Karpas-422 (cell line): ENCODE measurements at regions not wholly inside any gene's neighbourhood (a gene's known extent, or its start where the extent isn't known, plus 50 kb on each side); places are given as distances from the start of the nearest gene placed in this dataset.

ENCODE experiments used
- DNase-seq: peaks from one replicate; pipeline ENCODE4 v3.0.0-alpha.2; 2015
- H2AFZ ChIP-seq: fragments of 200-600 bp; sonication (generic); 2 replicates; pipeline ENCODE4 v1.6.1; 2014; ENCODE audit warnings: antibody characterized with exemption, low read length, mixed read lengths
- H3K27ac ChIP-seq: fragments of 200-600 bp; sonication (generic); 2 replicates; pipeline ENCODE4 v1.5.1; 2014; ENCODE audit warnings: mild to moderate bottlenecking, low read length, moderate library complexity
- H3K27me3 ChIP-seq: fragments of 200-600 bp; sonication (generic); 2 replicates; pipeline ENCODE4 v1.6.1; 2014; ENCODE audit warnings: low read length, mixed read lengths
- H3K36me3 ChIP-seq: fragments of 200-600 bp; sonication (generic); 2 replicates; pipeline ENCODE4 v1.6.1; 2014; ENCODE audit warnings: low read length, mixed read lengths; ENCODE audit not compliant: insufficient read depth
- H3K4me1 ChIP-seq: fragments of 200-600 bp; sonication (generic); 2 replicates; pipeline ENCODE4 v1.6.1; 2014; ENCODE audit warnings: mild to moderate bottlenecking, low read length, mixed read lengths
- H3K4me2 ChIP-seq: fragments of 200-600 bp; sonication (generic); 2 replicates; pipeline ENCODE4 v1.6.1; 2014; ENCODE audit warnings: low read length, low read depth, mild to moderate bottlenecking; ENCODE audit not compliant: poor library complexity, severe bottlenecking
- H3K4me3 ChIP-seq: fragments of 200-600 bp; sonication (generic); 2 replicates; pipeline ENCODE4 v1.5.1; 2014; ENCODE audit warnings: mild to moderate bottlenecking, antibody characterized with exemption, low read length, mixed read lengths
- H3K79me2 ChIP-seq: fragments of 200-600 bp; sonication (generic); 2 replicates; pipeline ENCODE4 v1.6.1; 2014; ENCODE audit warnings: mild to moderate bottlenecking, low read length, mixed read lengths
- H3K9ac ChIP-seq: fragments of 200-600 bp; sonication (generic); 2 replicates; pipeline ENCODE4 v1.6.0; 2014; ENCODE audit warnings: low read length
- H3K9me2 ChIP-seq: fragments of 200-600 bp; sonication (generic), shearing (Covaris generic); replicated peaks from 2 replicates; pipeline ENCODE4 v1.6.0; 2014; ENCODE audit warnings: mild to moderate bottlenecking, low read length, moderate library complexity; ENCODE audit not compliant: insufficient read depth
- H3K9me3 ChIP-seq: fragments of 300-700, 200-600 bp; sonication (generic); 2 replicates; pipeline ENCODE4 v1.6.1; 2014; ENCODE audit warnings: low read length, mixed read lengths
- H4K20me1 ChIP-seq: fragments of 200-600 bp; sonication (generic); 2 replicates; pipeline ENCODE4 v1.6.1; 2014; ENCODE audit warnings: mild to moderate bottlenecking, antibody characterized with exemption, low read length, low read depth; ENCODE audit not compliant: insufficient read depth

DNA sequence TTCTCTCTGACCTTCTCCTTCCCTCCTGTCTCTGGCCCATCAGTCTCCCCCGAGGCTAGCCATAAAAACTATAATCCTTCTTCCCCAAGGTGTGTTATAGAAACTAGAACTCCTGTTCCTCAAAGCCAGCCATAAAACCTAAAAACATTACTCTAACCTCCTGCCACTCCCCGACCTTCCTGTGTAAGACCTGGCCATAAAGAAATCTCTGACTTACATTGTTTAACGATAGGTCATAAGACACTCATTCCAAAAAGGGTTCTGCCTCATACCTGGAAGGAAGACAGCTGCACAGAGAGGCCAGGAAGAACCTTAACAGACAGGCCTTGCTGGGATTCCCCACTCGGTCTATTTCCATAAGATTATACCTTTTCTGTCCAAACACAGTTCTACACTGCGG, 70.9 kb upstream of the EEA1 start:
- Histone ChIP-seq H3K9ac (no peak overlapping the region), H4K20me1 (no peaks in the 10 kb centered on the region), H3K9me3 (no peaks in the 10 kb centered on the region), H3K9me2 (no peaks in the 10 kb centered on the region), H3K79me2 (no peaks in the 10 kb centered on the region), H2AFZ (no peak overlapping the region), H3K36me3 (no peaks in the 10 kb centered on the region), H3K4me2 (no peak overlapping the region), H3K4me3 (no peak overlapping the region), H3K27ac (no peak overlapping the region), H3K4me1 (peaks cover 9% of the 10 kb centered on the region), H3K27me3 (no peaks in the 10 kb centered on the region)
- no peak for DNase-seq

DNA sequence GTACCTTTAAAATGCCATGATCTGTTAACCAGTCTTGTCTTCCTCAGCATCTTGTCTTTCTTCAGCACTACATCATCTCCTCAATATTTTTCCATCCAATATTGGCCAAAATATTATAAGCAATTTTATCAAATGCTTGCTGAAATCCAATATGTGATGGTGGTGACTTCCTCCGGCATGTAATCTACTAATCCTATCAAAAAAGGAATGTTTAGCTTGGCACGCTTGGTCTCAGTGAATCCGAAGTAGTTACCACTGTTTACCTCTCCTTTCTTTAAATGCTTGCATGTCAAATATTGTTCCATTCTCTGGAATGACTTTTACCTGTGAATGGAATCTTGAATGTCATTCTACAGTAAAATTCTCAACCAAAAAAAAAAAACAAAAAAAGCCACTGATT, 72.3 kb upstream of the EEA1 start:
- H3K4me3 ChIP-seq: no peak overlapping the region
- H3K9me2 ChIP-seq: no peaks in the 10 kb centered on the region
- no peaks in the 10 kb centered on the region for H3K79me2 ChIP-seq
- H3K4me2 ChIP-seq: no peak overlapping the region
- no peak overlapping the region for H2AFZ ChIP-seq
- no peaks in the 10 kb centered on the region for H3K36me3 ChIP-seq
- no peak for DNase-seq
- no peak overlapping the region for H3K27ac ChIP-seq
- no peaks in the 10 kb centered on the region for H3K27me3 ChIP-seq
- H4K20me1 ChIP-seq: no peaks in the 10 kb centered on the region
- H3K9me3 ChIP-seq: no peaks in the 10 kb centered on the region
- no peak overlapping the region for H3K9ac ChIP-seq
- H3K4me1 ChIP-seq: no peaks in the 10 kb centered on the region

- Histone ChIP-seq H3K79me2 (no peaks in the 10 kb centered on the region), H3K27me3 (no peaks in the 10 kb centered on the region), H3K4me1 (no peaks in the 10 kb centered on the region), H3K27ac (no peak overlapping the region), H3K36me3 (no peaks in the 10 kb centered on the region), H3K4me3 (no peak overlapping the region), H2AFZ (no peak overlapping the region), H3K9ac (no peak overlapping the region), H3K9me3 (no peaks in the 10 kb centered on the region), H3K4me2 (no peak overlapping the region), H4K20me1 (no peaks in the 10 kb centered on the region), H3K9me2 (no peaks in the 10 kb centered on the region)
- DNase-seq: no peak
Observed at GRCh38 chr12:93002293-93003054, 73.4 kb upstream of the EEA1 start.

DNA sequence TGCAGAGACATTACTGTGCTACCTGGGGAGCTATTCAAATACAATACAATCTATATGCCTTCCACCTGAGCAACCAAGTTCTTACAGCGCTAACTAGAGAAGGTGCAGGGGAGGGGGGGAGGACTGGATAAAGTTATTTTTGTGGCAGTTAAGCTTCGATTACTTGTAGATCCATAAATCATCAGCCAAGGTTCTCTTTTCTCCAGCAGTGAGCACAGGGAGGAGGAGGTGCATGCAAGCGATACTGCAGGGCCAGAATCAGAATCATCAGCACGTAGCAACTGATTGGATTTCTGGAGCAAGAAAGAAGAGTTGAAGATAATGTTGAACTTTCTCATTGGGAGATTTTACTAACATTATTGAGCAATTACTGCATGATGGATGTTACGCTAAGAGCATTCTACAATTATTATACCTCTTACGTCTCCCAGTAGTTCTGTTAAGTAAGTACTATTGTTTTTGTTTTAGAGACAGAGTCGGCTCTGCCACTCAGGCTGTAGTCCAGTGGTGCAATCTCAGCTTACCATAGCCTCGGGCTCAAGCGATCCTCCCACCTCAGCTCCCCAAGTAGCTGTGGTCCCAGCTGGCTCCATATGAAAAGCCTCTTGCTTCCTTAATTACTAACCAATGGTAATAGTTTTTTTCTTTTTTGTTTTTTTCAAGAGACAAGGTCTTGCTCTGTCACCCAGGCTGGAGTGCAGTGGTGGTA, 74.6 kb upstream of the EEA1 start:
- Histone ChIP-seq H3K9me3 (no peaks in the 10 kb centered on the region), H3K27ac (no peak overlapping the region), H3K79me2 (no peaks in the 10 kb centered on the region), H3K36me3 (no peaks in the 10 kb centered on the region), H3K4me1 (no peaks in the 10 kb centered on the region), H3K9ac (no peak overlapping the region), H3K4me3 (no peak overlapping the region), H4K20me1 (no peaks in the 10 kb centered on the region), H3K4me2 (no peak overlapping the region), H2AFZ (no peak overlapping the region), H3K9me2 (no peaks in the 10 kb centered on the region), H3K27me3 (no peaks in the 10 kb centered on the region)
- DNase-seq: no peak

DNA sequence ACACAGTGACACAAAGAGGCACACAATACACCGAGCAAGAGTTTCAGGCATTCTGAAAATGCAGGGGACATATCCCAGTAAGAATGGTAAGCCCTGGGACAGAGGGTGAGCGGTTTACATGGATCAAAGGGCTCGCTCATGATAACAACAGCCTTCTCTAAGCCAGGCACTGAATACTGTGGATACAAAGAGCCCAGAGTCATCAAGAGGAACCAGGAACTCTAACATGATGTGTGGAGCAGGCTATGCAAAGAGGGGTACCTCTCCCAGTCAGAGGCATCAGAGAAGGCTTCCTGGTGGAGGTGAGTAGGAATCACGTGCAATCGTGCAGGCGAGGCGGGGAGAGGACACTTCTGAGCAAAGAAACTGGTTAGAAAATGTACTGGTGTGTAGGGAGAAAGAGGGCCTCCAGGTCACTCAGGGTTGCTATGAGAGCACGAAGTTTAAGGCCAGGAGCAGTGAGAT, 76.9 kb upstream of the EEA1 start:
- H3K79me2 ChIP-seq: no peaks in the 10 kb centered on the region
- no peaks in the 10 kb centered on the region for H3K4me1 ChIP-seq
- 0 out of 2 replicates have a peak, but pooled peaks cover 3% of the 10 kb centered on the region for H3K27me3 ChIP-seq
- H3K36me3 ChIP-seq: no peaks in the 10 kb centered on the region
- no peaks in the 10 kb centered on the region for H4K20me1 ChIP-seq
- H2AFZ ChIP-seq: no peak overlapping the region
- H3K9me3 ChIP-seq: no peaks in the 10 kb centered on the region
- H3K27ac ChIP-seq: no peak overlapping the region
- no peak for DNase-seq
- no peak overlapping the region for H3K9ac ChIP-seq
- no peak overlapping the region for H3K4me2 ChIP-seq
- H3K4me3 ChIP-seq: no peak overlapping the region
- H3K9me2 ChIP-seq: no peaks in the 10 kb centered on the region

- H3K4me3 ChIP-seq: no peak overlapping the region
Observed at GRCh38 chr12:93006471-93007208, 77.5 kb upstream of the EEA1 start.

GRCh38 chr12:93007544-93007943, 78.4 kb upstream of the EEA1 start:
- H3K9me3 ChIP-seq: no peaks in the 10 kb centered on the region
- H3K9ac ChIP-seq: no peak overlapping the region
- no peaks in the 10 kb centered on the region for H3K4me1 ChIP-seq
- H3K9me2 ChIP-seq: no peaks in the 10 kb centered on the region
- H3K4me2 ChIP-seq: no peak overlapping the region
- H3K27ac ChIP-seq: no peak overlapping the region
- no peak overlapping the region for H2AFZ ChIP-seq
- H4K20me1 ChIP-seq: no peaks in the 10 kb centered on the region
- no peak overlapping the region for H3K4me3 ChIP-seq
- no peaks in the 10 kb centered on the region for H3K36me3 ChIP-seq
- DNase-seq: no peak
- H3K79me2 ChIP-seq: no peaks in the 10 kb centered on the region
- 0 out of 2 replicates have a peak, but pooled peaks cover 3% of the 10 kb centered on the region for H3K27me3 ChIP-seq

More at GRCh38 chr12:93006471-93007208, 77.5 kb upstream of the EEA1 start:
- Histone ChIP-seq H3K9me3 (no peaks in the 10 kb centered on the region), H3K79me2 (no peaks in the 10 kb centered on the region), H3K4me2 (no peak overlapping the region), H3K27me3 (0 out of 2 replicates have a peak, but pooled peaks cover 3% of the 10 kb centered on the region), H3K9ac (no peak overlapping the region), H4K20me1 (no peaks in the 10 kb centered on the region), H2AFZ (no peak overlapping the region), H3K27ac (no peak overlapping the region), H3K36me3 (no peaks in the 10 kb centered on the region), H3K9me2 (no peaks in the 10 kb centered on the region), H3K4me1 (no peaks in the 10 kb centered on the region)
- DNase-seq: no peak
